HFFc6 (cell line): ENCODE measurements at regions not wholly inside any gene's neighbourhood (a gene's known extent, or its start where the extent isn't known, plus 50 kb on each side); places are given as distances from the start of the nearest gene placed in this dataset.
"Not testable (repeated sequence)": the region's sequence is repeated elsewhere in the genome, so short reads cannot be mapped to it uniquely, and the experiment has no call there.

Source experiments
- DNase-seq: peaks from one replicate; pipeline ENCODE4 v3.0.0-alpha.2; 2018
- H3K27ac Mint-ChIP-seq: 2 replicates; pipeline ENCODE4 v1.8.0; 2020; ENCODE audit warnings: mild to moderate bottlenecking, mixed read lengths
- H3K27me3 Mint-ChIP-seq: 2 replicates; pipeline ENCODE4 v1.8.0; 2021; ENCODE audit warnings: mild to moderate bottlenecking, moderate library complexity, mixed read lengths; ENCODE audit not compliant: insufficient read depth
- H3K36me3 Mint-ChIP-seq: 2 replicates; pipeline ENCODE4 v1.8.0; 2021; ENCODE audit warnings: low read depth, mixed read lengths
- H3K4me1 Mint-ChIP-seq: 2 replicates; pipeline ENCODE4 v1.8.0; 2020; ENCODE audit warnings: low read depth, mixed read lengths
- H3K4me3 Mint-ChIP-seq: 2 replicates; pipeline ENCODE4 v1.8.0; 2020; ENCODE audit warnings: mild to moderate bottlenecking, moderate library complexity, mixed read lengths
- H3K9me3 Mint-ChIP-seq: 2 replicates; pipeline ENCODE4 v1.8.0; 2020; ENCODE audit warnings: mild to moderate bottlenecking, mixed read lengths
- CTCF ChIP-seq: fragments of 200-600 bp; sonication (generic); IDR thresholded peaks from 2 replicates; pipeline ENCODE4 v1.5.0; 2021; ENCODE audit warnings: antibody characterized with exemption, mild to moderate bottlenecking

GRCh38 chr4:38298868-38299713, 338.9 kb downstream of the PTTG2 start:
- Mint-ChIP-seq H3K36me3 (peaks cover 18% of the 10 kb centered on the region), H3K4me3 (no peak overlapping the region), H3K9me3 (peaks cover 21% of the 10 kb centered on the region), H3K27me3 (peaks cover 10% of the 10 kb centered on the region), H3K27ac (no peak overlapping the region), H3K4me1 (0 out of 2 replicates have a peak, but pooled peaks cover 6% of the 10 kb centered on the region)
- DNase-seq, result no peak
- TF ChIP-seq CTCF, result no peak

GRCh38 chr4:38302910-38303309, 342.7 kb downstream of the PTTG2 start:
- DNase-seq, result no peak
- H3K27ac Mint-ChIP-seq, result no peak overlapping the region
- peaks cover 6% of the 10 kb centered on the region for H3K27me3 Mint-ChIP-seq
- no peak for TF ChIP-seq CTCF
- H3K4me3 Mint-ChIP-seq, result no peak overlapping the region
- H3K9me3 Mint-ChIP-seq, result peaks cover 14% of the 10 kb centered on the region
- no peaks in the 10 kb centered on the region for H3K4me1 Mint-ChIP-seq
- H3K36me3 Mint-ChIP-seq, result peaks cover 14% of the 10 kb centered on the region; the same call in 1 of the 2 replicates

GRCh38 chr4:38304460-38304859, 344.3 kb downstream of the PTTG2 start:
- H3K27ac Mint-ChIP-seq, DNase-seq, H3K9me3 Mint-ChIP-seq, H3K27me3 Mint-ChIP-seq, H3K4me3 Mint-ChIP-seq, H3K4me1 Mint-ChIP-seq, H3K36me3 Mint-ChIP-seq: not testable (repeated sequence)

GRCh38 chr4:38306482-38307071, 346.4 kb downstream of the PTTG2 start:
- Mint-ChIP-seq H3K36me3 (0 out of 2 replicates have a peak, but pooled peaks cover 9% of the 10 kb centered on the region), H3K4me1 (peaks cover 12% of the 10 kb centered on the region), H3K9me3 (peaks cover 5% of the 10 kb centered on the region; the same call in 1 of the 2 replicates), H3K27ac (no peak overlapping the region), H3K4me3 (no peak overlapping the region), H3K27me3 (no peaks in the 10 kb centered on the region; the same call in 1 of the 2 replicates)
- DNase-seq, result no peak
- TF ChIP-seq CTCF, result no peak

- H3K9me3 Mint-ChIP-seq, result peaks cover 5% of the 10 kb centered on the region
- peak; percentile 11 for DNase-seq
- H3K36me3 Mint-ChIP-seq, result peaks cover 10% of the 10 kb centered on the region
- no peak for TF ChIP-seq CTCF
- H3K4me1 Mint-ChIP-seq, result peaks cover 16% of the 10 kb centered on the region
- H3K4me3 Mint-ChIP-seq, result no peak overlapping the region
- H3K27ac Mint-ChIP-seq, result no peak overlapping the region
- H3K27me3 Mint-ChIP-seq, result no peaks in the 10 kb centered on the region
Measured at GRCh38 chr4:38308728-38309311, 348.6 kb downstream of the PTTG2 start.

GRCh38 chr4:38309471-38309870, 349.3 kb downstream of the PTTG2 start:
- Mint-ChIP-seq H3K27ac (no peak overlapping the region), H3K36me3 (peaks cover 10% of the 10 kb centered on the region), H3K4me1 (peaks cover 22% of the 10 kb centered on the region), H3K4me3 (no peak overlapping the region), H3K27me3 (no peaks in the 10 kb centered on the region), H3K9me3 (peaks cover 5% of the 10 kb centered on the region)
- TF ChIP-seq CTCF, result no peak
- DNase-seq, result no peak
